GM19455 (cell line): ENCODE measurements at regions not wholly inside any gene's neighbourhood (a gene's known extent, or its start where the extent isn't known, plus 50 kb on each side); places are given as distances from the start of the nearest gene placed in this dataset.
"Not testable (repeated sequence)": the region's sequence is repeated elsewhere in the genome, so short reads cannot be mapped to it uniquely, and the experiment has no call there.

Source experiments
- ATAC-seq: cut with Tn5 transposase; IDR thresholded peaks from one replicate; pipeline ENCODE4 v1.9.1; 2021; ENCODE audit not compliant: unreplicated experiment

GRCh38 chr12:76653342-76653741 is 93.8 kb upstream of the OSBPL8 start:
- ATAC-seq, result no peak

- ATAC-seq, result no peak
These were observed 99.2 kb upstream of the ZDHHC17 start for GRCh38 chr12:76664731-76665130.

GRCh38 chr12:76666290-76666835 is 97.6 kb upstream of the ZDHHC17 start:
- ATAC-seq, result no peak

GRCh38 chr12:76669981-76670380 is 93.9 kb upstream of the ZDHHC17 start:
- no peak for ATAC-seq

- no peak for ATAC-seq
These were observed 93.1 kb upstream of the ZDHHC17 start for GRCh38 chr12:76670776-76671175.

GRCh38 chr12:76674669-76675315 is 89.1 kb upstream of the ZDHHC17 start:
- ATAC-seq, result no peak

- not testable (repeated sequence) for ATAC-seq
These were observed 87.7 kb upstream of the ZDHHC17 start for GRCh38 chr12:76676261-76676660.

GRCh38 chr12:76678992-76679391 is 84.9 kb upstream of the ZDHHC17 start:
- ATAC-seq, result no peak

GRCh38 chr12:76679778-76680177 is 84.1 kb upstream of the ZDHHC17 start:
- ATAC-seq, result no peak

- ATAC-seq, result no peak
These were observed 83.0 kb upstream of the ZDHHC17 start for GRCh38 chr12:76680940-76681339.

GRCh38 chr12:76685246-76685678 is 78.7 kb upstream of the ZDHHC17 start:
- ATAC-seq, result no peak

GRCh38 chr12:76687981-76688380 is 75.9 kb upstream of the ZDHHC17 start:
- no peak for ATAC-seq

GRCh38 chr12:76688631-76689030 is 75.3 kb upstream of the ZDHHC17 start:
- no peak for ATAC-seq

GRCh38 chr12:76690921-76691700 is 72.8 kb upstream of the ZDHHC17 start:
- no peak for ATAC-seq

GRCh38 chr12:76692846-76693245 is 71.1 kb upstream of the ZDHHC17 start:
- ATAC-seq, result no peak

- no peak for ATAC-seq
These were observed 69.5 kb upstream of the ZDHHC17 start for GRCh38 chr12:76694369-76694768.

GRCh38 chr12:76696186-76696585 is 67.7 kb upstream of the ZDHHC17 start:
- ATAC-seq, result no peak

- ATAC-seq, result no peak
These were observed 66.1 kb upstream of the ZDHHC17 start for GRCh38 chr12:76697849-76698248.

GRCh38 chr12:76698316-76698715 is 65.6 kb upstream of the ZDHHC17 start:
- ATAC-seq, result no peak

GRCh38 chr12:76698966-76699365 is 64.9 kb upstream of the ZDHHC17 start:
- no peak for ATAC-seq

- ATAC-seq, result no peak
These were observed 62.2 kb upstream of the ZDHHC17 start for GRCh38 chr12:76701690-76702089.

- ATAC-seq, result no peak
These were observed 61.0 kb upstream of the ZDHHC17 start for GRCh38 chr12:76702946-76703345.
